ENCODE measurements at regions not wholly inside any gene's neighbourhood (a gene's known extent, or its start where the extent isn't known, plus 50 kb on each side); places are given as distances from the start of the nearest gene placed in this dataset.

- Mint-ChIP-seq H3K27ac (ENCODE audit: unreplicated experiment) (no peak overlapping the region), H3K4me3 (ENCODE audit: unreplicated experiment) (no peak overlapping the region), H3K4me1 (ENCODE audit: low read depth, unreplicated experiment) (no peaks in the 10 kb centered on the region), H3K36me3 (ENCODE audit: insufficient read depth, unreplicated experiment) (no peaks in the 10 kb centered on the region), H3K27me3 (ENCODE audit: insufficient read depth, unreplicated experiment) (peaks cover 5% of the 10 kb centered on the region), H3K9me3 (ENCODE audit: unreplicated experiment) (no peaks in the 10 kb centered on the region)
- no peaks in the 10 kb centered on the region for H3K36me3 ChIP-seq (ENCODE audit: control insufficient read depth, insufficient read depth, low read length)
- intact Hi-C loops (cut with micrococcal nuclease; ENCODE audit: unreplicated experiment), result no loop called here
- ChIA-PET POLR2A (no interaction called here), CTCF (no interaction called here)
- no peaks in the 10 kb centered on the region for H3K27me3 ChIP-seq (replicated peaks; ENCODE audit: control insufficient read depth, insufficient read depth, low read length)
- BruUV-seq (replicated peaks), result no TSS peak
- H3K4me1 ChIP-seq, result no peaks in the 10 kb centered on the region
- H3K4me3 ChIP-seq (ENCODE audit: low read depth, low read length), result no peak overlapping the region
- TF ChIP-seq CTCF (IDR thresholded peaks at IDR 0.05; ENCODE audit: insufficient read depth in 1 of 2, low read depth in 1 of 2, low read length in 1 of 2, severe bottlenecking in 1 of 2, unreplicated experiment in 1 of 2), result no peak
- no peaks in the 10 kb centered on the region for H3K9me3 ChIP-seq
- no peak for DNase-seq
Measured at GRCh38 chr4:153954654-153955053, 165.8 kb upstream of the SFRP2 start.

GRCh38 chr4:153950100-153950979 is 161.5 kb upstream of the SFRP2 start:
- no peaks in the 10 kb centered on the region for H3K36me3 ChIP-seq (ENCODE audit: control insufficient read depth, insufficient read depth, low read length)
- Mint-ChIP-seq H3K27me3 (ENCODE audit: insufficient read depth, unreplicated experiment) (no peaks in the 10 kb centered on the region), H3K4me3 (ENCODE audit: unreplicated experiment) (no peak overlapping the region), H3K9me3 (ENCODE audit: unreplicated experiment) (peaks cover 8% of the 10 kb centered on the region), H3K36me3 (ENCODE audit: insufficient read depth, unreplicated experiment) (no peaks in the 10 kb centered on the region), H3K4me1 (ENCODE audit: low read depth, unreplicated experiment) (no peaks in the 10 kb centered on the region), H3K27ac (ENCODE audit: unreplicated experiment) (no peak overlapping the region)
- no peaks in the 10 kb centered on the region for H3K27me3 ChIP-seq (replicated peaks; ENCODE audit: control insufficient read depth, insufficient read depth, low read length)
- no peak overlapping the region for H3K4me3 ChIP-seq (ENCODE audit: low read depth, low read length)
- no peak for TF ChIP-seq CTCF (IDR thresholded peaks at IDR 0.05; ENCODE audit: insufficient read depth in 1 of 2, low read depth in 1 of 2, low read length in 1 of 2, severe bottlenecking in 1 of 2, unreplicated experiment in 1 of 2)
- intact Hi-C loops (cut with micrococcal nuclease; ENCODE audit: unreplicated experiment), result no loop called here
- DNase-seq, result no peak
- no peaks in the 10 kb centered on the region for H3K9me3 ChIP-seq
- POLR2A ChIA-PET, result no interaction called here
- H3K4me1 ChIP-seq, result no peaks in the 10 kb centered on the region
- BruUV-seq (replicated peaks), result no TSS peak
- CTCF ChIA-PET, result no interaction called here

GRCh38 chr4:153948041-153948440 is 159.2 kb upstream of the SFRP2 start:
- peaks cover 4% of the 10 kb centered on the region for H3K27me3 Mint-ChIP-seq (ENCODE audit: insufficient read depth, unreplicated experiment)
- no peak overlapping the region for H3K27ac Mint-ChIP-seq (ENCODE audit: unreplicated experiment)

More at GRCh38 chr4:153948041-153948440, 159.2 kb upstream of the SFRP2 start:
- H3K9me3 ChIP-seq, result no peaks in the 10 kb centered on the region
- H3K36me3 ChIP-seq (ENCODE audit: control insufficient read depth, insufficient read depth, low read length), result no peaks in the 10 kb centered on the region
- POLR2A ChIA-PET, result no interaction called here
- DNase-seq, result no peak
- H3K4me3 ChIP-seq (ENCODE audit: low read depth, low read length), result no peak overlapping the region
- no peaks in the 10 kb centered on the region for H3K4me1 ChIP-seq
- H3K9me3 Mint-ChIP-seq (ENCODE audit: unreplicated experiment), result peaks cover 8% of the 10 kb centered on the region
- no TSS peak for BruUV-seq (replicated peaks)
- H3K27me3 ChIP-seq (replicated peaks; ENCODE audit: control insufficient read depth, insufficient read depth, low read length), result no peaks in the 10 kb centered on the region
- no peak for TF ChIP-seq CTCF (IDR thresholded peaks at IDR 0.05; ENCODE audit: insufficient read depth in 1 of 2, low read depth in 1 of 2, low read length in 1 of 2, severe bottlenecking in 1 of 2, unreplicated experiment in 1 of 2)
- intact Hi-C loops (cut with micrococcal nuclease; ENCODE audit: unreplicated experiment), result no loop called here
- no peaks in the 10 kb centered on the region for H3K4me1 Mint-ChIP-seq (ENCODE audit: low read depth, unreplicated experiment)
- H3K36me3 Mint-ChIP-seq (ENCODE audit: insufficient read depth, unreplicated experiment), result no peaks in the 10 kb centered on the region
- CTCF ChIA-PET, result no interaction called here
- H3K4me3 Mint-ChIP-seq (ENCODE audit: unreplicated experiment), result no peak overlapping the region

Measured in Caco-2 (cell line).